NCI-H1092 (cell line): ENCODE measurements at regions not wholly inside any gene's neighbourhood (a gene's known extent, or its start where the extent isn't known, plus 50 kb on each side); places are given as distances from the start of the nearest gene placed in this dataset.

ENCODE experiments used
- DNase-seq: peaks from one replicate; lab custom pipeline; 2025; lab: John Stamatoyannopoulos, UW

DNA sequence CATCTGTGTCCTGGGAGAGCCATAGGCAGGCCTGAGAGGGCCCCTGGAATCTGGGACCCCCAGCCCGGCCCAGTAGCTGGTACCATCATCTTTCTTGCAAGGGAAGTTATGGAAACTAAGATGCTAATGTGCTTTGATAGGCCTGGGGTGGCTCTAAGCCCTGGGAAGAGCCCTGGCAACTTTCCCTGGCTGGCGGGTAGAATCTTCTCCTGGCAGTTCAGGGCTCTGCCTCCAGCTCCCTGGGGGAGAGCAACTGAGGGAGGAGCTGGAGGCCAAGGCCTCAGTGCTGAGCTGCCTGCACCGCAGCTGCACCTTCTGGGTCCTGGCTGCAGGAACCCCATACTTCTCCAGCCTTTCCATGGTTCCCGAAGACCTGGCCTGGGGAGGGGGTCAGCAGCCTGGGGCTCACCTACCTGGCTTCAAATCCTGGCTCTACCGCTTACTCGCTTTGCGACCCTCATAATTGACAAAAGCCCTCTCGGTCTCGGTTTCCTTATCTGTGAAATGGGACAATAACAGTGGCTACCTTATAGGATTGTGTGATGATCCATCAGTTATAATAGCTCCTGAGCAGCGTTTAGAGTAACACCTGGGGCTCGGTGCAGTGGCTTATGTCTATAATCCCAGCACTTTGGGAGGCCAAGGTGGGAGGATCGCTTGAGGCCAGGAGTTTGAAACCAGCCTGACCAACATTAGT lies 333.7 kb downstream of the SEC14L1 start:
- DNase-seq = no peak

DNA sequence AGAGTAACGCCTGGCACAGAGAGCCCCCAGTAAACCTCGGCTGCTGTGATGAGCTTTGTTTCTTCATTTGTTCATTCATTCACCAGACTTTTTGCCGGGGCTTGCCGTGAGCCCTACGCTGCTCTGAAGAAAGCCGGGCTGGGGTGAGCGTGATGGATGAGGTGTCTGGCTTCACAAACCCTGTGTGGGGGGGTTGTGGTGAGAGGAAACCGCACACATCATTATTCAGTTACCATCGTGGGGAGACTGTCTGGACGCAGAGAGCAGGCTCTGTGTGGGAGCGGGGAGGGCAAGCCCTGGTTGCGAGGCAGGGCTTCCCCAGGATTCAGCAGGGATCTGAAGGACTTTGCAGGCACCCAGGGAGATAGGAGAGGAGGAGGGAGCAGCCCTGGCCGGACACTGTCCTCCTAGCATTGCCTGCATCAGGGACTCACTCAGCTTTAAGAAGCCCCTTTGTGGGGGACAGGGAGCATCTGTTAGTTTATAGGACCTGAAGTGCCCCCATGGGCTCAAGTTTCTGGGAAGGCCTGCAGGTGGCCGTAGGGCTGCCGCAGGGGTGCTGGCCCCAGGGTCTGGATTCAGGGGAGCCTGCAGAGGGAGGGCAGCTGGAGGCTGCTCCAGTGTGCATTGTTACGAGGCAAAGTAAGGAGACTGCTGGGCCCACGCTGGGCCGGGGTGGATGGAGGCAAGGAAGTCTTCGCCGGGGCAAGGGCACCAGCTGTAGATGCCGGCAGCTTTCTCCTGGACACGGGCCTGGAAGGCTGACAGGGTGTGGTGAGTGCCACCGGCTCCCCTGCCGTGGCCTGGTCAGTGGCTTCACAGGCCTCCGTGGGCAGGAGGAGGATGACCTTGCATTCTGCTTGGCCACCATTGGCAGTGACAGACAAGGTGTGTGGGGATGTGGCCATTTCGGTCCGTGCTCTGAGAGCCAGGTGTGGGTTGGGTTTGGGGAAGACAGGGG lies 334.5 kb downstream of the SEC14L1 start:
- no peak for DNase-seq

DNA sequence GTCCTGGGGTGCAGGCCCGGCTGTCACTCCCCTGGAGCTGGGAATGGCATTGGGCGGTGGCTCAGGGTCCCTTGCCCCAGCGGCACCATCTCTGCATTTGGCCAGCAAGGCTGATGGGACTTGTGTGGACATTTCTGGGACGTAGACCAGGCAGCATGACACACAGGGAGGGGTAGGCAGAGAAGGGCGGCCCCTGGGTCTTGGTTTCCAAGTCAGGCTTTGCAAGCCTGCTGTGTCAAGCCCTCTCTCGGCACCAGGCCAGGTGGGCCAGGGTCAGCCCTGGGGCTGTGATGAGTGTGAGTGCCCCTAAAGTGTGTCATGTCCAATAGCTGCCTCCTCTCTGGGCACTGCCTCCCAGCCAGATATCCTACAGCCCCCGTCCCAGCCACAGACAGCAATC lies 335.2 kb downstream of the SEC14L1 start:
- no peak for DNase-seq

DNA sequence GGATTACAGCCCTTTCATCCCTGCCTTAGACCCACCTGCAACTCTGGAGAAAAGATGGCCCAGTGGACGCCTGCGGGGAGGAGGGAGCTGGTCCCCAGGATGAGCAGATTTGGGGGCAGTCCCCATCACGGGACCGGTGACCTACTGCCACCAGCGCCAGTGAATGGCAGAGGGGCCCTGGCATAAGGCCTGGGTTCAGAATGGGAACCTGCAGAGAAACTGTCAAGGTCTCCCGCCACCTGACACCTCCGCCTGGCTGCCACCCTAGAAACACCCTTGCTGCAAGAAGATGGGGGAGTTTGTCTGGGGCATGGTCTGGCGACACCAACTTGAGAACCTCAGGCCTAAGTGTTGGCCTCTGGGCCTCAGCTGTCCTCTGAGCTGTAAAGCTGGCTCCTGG lies 335.7 kb downstream of the SEC14L1 start:
- DNase-seq = no peak

DNA sequence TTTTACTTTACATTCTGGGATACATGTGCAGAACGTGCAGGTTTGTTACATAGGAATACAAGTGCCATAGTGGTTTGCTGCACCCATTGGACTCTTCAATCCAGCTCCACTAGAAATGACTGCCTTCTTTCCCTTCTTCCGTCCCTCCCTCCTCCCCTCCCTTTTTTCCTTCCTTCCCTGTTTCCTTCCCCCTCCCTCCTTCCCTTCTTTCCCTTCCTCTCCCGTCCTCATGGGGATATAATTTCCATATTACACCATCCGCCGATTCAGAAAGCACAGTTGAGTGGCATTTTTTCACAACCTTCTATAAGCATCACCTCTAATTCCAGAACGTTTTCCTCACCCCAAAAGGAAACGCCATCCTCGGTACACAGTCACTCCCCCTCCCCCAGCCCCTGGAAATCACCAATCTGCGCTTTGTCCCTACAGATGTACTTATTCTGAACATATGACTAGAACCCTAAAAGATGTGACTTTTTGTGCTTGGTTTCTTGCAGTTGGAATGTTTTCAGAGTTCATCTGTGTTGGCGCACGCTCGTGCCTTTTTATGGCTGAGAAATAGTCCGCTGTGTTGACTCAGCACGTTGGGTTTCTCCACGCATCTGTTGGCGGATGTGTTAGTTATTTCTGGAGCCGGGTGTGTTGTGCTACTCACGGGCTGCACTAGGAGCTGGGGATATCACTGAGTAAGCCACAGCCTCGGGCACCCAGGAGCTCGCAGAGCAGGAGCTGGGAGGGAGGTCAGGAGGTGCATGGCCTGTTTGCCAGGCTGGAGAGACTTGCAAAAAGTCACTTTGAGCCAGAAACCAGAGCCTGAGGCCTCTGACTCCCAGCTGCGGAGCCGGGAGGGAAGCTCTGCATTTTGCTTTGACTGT lies 336.4 kb downstream of the SEC14L1 start:
- DNase-seq = no peak

DNA sequence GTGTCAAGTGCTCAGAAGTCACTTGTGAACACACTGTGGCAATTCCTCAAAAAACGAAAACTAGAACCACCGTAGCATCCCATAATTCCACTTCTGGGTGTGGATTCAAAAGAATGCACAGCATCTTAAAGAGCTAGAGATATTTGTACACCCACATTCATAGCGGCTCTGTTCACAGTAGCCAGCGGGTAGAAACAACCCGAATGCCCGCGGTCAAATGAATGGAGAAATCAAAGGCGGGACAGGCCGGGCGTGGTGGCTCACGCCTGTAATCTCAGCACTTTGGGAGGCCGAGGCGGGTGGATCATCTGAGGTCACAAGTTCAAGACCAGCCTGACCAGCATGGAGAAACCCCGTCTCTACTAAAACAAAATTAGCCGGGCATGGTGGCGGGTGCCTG lies 337.5 kb downstream of the SEC14L1 start:
- DNase-seq = no peak

DNA sequence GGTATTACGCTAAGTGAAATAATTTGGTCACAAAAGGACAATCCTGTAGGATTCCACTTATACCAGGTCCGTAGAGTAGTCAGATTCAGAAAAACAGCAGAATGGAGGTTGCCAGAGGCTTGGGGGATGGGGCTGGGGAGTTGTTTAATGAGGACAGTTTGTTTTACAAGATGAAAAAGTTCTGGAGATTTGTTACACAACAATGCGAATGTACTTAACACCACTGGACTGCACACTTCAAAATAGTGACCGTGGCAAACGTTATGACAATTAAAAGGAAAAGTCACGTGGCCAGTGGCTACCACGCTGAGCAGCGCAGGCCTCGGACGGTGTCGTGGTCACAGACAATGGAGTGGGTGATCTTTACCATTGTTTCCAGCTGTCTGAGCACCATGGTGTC lies 338.1 kb downstream of the SEC14L1 start:
- DNase-seq = no peak

DNA sequence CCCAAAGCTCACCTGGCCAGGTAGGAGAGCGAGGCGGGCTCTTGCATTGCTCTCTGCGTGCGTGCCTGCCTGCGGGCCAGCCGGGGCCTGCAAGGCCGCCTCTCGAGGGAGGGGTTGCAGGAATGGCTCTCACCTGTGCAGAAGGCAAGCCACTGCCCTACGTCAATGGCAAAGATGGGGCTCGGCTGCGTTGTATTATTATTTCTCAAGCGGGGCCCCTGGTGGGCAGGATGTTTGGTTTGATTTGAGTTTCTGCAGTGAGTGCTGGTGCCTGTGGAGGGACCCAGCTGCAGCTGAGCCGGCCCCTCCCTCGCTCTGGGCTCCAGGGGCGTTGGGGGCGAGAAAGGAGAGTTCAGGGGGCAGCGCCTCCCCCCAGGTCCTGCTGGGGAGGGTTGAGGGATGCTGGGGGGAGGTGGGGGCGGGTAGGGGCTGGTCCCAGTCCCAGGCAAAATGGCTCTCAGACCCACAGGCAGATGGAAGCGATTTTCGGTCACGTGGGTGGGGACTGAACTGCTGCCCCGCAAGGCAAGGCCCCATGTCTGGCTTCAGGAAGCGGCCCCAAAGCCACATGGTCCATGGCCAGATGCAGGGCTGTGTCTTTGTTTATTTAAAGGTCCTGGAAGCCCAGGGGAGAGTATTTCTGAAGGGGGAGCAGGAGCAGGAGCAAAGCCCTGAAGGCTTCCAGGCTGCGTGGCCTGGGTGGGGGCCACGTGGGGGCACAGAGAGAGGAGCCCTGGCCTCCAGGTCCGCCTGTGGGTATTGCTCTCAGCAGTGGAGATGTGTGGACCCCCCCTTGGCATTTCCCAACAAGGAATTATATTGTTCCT lies 338.8 kb downstream of the SEC14L1 start:
- no peak for DNase-seq

DNA sequence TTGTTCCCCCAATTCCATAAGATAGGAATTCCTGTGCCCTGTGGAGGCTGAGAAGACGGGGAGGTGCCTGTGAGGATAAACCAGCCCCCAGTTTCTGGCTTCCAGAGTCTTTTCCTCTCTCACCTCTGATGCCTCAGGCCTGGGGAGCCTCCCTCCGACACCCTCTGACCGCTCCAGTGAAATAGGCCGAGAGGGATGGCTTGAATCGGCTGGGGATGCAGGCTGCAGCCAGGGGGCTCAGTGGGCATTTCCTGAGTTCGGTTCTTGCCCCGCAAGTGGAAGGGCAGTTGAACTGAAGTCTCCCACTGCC lies 339.4 kb downstream of the SEC14L1 start:
- DNase-seq = no peak

DNA sequence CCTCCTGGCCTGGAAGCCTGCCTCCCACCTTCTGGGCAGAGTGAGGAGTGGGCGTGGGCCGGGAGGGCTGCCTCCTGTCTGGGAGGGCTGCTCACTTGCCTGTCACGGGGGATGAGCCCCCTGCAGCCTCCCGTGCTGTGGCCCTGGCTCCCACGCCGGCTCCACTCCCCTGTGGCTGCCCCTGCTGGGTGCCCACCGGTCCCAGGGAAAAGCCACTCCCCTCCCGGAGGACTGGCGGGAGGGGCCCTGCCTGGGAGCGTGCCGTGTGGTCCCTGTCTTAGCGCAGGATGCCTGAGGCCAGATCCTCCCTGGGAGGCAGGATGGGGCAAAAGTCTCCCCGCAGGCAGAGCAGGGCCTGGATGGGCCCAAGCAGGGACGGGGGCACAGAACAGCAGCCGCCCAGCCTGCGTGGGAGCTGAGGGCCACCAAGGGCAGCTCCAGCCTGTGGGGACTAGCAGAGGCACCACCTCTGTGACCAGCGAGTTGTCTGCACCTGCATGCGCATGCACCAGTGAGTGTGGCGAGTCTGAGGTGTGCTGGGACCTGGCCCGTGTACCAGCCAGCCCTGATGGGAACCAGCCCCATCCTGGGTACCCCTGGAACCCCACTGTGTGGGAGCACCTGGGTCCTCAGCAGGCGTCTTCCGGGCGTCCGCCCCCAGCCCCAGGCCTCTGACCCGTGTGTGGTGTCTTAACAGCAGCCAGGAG lies 339.9 kb downstream of the SEC14L1 start:
- DNase-seq = no peak

DNA sequence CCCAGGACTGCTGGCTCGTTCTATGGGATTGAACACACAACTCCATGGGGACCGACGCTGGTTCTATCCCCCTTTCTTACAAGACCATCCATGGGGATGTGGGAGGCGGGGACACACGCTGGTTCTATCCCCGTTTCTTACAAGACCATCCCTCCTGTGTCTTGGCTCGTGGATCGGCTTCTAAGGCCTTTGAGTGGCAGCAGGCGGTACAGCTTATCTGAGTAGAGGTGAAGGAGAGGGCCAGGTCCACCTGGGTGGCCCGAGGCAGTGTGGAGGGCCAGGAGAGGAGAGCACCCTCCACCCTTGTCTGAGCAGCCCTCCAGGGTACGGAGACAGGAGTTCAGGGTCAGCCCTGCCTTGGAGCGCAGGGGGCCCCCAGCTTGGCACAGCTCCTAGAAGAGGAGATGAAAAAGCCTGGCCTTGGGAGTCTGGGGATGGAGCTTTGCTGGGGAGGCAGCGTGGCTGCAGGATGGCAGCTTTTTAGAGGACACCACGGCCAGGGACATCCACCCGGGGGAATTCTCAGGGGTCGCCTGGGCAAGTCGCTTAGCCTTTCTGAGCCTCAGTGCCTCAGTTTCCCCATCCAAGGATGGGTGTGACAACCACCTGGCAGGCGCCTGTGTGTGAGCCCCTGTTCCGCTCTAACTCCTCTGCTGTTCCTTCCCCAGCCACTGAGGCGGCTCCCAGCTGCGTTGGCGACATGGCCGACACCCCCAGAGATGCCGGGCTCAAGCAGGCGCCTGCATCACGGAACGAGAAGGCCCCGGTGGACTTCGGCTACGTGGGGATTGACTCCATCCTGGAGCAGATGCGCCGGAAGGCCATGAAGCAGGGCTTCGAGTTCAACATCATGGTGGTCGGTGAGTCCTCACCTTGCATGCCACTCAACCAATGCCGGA lies 341.0 kb downstream of the SEC14L1 start:
- DNase-seq = no peak

DNA sequence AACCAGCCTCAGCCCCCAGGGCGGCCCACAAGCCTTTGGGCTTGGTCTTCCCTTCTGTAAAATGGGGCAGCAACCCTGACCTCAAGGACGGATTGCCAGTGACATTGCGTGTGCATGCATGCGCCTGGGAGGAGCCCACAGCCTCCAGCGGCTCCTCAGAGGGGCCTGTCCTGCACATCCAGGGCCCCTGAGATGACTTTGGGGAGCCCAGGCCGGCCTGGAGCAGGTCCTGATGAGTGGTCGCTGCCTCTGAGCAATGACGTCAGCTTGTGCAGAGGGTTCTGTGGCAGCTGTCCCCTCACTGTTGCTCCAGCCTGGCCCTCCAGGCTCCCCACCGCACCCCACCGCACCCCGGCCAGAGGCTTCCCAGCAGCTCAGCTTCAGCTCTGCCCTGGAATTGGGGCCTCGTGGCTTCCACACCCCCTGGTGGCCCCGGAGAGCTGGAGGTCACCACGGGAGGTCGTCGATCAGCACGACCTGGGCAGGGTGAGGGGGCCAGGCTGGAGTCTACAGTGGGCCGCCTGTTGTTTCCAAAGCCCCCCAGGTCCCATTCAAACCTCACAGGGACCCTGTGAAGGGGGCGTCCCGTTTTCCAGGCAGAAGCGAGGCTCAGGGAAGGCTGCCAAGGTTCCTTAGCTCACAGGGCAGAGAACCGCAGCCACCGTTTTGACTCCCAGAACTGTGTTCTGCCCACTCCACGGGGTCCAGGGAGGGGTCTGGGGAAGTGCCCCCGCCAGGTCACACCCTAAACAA lies 341.8 kb downstream of the SEC14L1 start:
- DNase-seq = no peak

DNA sequence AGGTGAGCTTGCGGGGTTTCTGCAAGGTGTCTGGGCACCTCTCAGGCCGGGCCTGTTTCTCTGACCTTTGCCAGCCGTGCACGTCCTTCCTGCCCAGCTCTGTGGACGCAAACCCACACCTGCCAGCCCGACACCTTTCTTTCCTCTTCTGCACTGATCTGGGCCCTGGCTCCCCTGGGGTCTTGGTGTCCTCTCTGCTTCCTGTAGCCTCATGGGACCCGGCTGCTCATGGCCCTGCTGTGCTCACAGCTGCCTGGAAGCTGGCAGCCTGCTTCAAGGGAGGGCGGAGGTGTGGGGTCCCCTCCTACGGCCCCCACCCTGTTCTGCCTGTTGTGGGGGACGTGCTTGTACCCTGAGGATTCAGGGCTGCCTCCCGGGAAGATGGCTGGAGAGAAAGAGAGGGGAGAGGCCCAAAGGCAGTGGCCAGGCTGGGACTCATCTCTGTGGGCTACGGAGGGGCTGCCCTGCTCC lies 342.4 kb downstream of the SEC14L1 start:
- no peak for DNase-seq

DNA sequence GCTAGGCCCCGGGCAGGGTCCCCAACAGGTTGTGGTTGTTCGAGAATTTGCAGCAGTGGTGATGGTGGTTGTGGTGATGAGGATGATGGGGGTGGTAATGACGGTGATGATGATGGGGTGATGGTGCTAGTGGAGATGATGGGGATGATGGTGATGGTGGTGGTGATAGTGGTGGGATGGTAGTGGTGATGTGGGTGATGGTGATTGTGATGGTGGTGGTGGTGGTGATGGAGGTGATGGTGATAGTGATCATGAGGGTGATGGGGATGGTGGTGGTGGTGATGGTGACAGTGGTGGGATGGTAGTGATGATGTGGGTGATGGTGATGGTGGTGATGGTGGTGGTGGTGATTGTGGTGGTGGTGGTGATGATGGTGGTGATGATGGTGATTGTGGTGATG lies 343.3 kb downstream of the SEC14L1 start:
- no peak for DNase-seq

DNA sequence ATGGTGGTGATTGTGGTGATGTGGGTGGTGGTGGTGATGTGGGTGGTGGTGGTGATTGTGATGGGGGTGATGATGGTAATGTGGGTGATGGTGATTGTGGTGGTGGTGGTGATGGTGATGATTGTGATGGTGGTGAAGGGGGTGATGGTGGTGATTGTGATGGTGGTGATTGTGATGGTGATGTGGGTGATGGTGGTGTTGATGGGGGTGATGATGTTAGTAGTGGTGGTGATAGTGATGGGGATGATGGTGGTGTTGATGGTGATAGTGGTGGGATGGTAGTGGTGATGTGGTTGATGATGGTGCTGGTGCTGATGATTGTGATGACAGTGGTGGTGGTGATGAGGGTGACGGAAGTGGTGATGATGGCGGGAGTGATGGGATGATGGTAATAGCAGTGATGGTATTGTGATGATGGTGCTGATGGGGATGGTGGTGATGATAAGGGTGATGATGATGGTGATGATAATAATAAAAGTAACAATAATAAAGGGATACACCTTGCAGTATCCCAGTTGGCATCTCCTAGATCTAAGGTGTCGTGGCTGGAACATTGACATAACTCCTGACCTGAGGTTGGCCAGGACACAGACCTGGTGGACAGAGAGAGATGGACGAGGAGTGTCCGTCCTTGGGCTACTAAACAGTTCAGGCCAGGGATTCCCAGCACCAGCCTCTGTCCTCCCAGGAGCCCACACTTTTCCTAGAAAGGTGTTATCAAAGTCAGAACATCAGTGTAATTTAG lies 344.5 kb downstream of the SEC14L1 start:
- DNase-seq = no peak

DNA sequence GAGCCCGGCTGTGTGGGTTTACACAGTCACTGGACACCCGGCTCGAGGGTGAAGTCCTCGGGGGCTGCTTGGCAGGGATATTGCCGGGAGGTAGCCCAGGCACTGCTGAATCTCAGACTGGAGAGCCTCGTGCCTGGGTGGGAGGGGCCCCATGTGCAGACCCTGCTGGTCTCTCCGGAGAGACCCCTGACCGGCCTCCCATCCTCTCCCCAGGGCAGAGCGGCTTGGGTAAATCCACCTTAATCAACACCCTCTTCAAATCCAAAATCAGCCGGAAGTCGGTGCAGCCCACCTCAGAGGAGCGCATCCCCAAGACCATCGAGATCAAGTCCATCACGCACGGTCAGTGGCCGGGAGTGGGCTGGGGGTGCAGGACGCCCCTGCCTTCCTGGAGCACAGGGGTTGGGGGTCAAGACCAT lies 346.5 kb downstream of the SEC14L1 start:
- DNase-seq = no peak

DNA sequence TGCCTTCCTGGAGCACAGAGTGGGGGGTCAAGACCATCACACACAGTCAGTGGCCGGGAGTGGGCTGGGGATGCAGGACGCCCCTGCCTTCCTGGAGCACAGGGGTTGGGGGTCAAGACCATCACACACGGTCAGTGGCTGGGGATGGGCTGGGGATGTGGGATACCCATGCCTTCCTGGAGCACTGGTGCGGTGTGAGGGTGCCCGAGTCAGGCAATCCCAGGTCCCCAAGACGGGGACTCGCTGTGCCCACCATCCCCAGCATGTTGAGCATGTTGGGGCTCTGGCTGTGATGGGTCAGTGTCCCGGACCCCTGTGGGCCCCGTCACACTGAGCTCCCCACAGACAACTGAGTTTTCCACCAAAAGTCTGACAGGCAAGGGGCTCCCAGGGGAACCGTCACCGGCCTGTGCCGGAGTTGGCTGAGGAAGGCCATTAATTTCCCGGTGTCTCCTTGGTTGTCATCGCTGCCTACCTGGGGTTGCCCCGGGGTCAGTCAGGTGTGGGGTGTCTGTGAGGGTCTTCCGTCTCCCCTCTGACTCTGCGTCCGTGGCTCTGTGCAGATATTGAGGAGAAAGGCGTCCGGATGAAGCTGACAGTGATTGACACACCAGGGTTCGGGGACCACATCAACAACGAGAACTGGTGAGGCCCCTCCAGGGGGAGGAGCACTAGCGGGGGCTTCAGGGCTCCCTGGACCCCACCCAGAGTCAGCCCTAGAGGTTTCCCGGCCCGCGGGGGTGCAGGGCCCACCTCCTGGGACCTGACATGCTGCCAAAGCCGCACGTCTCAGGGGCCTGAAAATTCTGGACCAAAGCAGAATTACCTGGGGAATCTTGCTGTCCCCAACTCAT lies 347.1 kb downstream of the SEC14L1 start:
- DNase-seq = no peak
